ENCODE measurements at regions not wholly inside any gene's neighbourhood (a gene's known extent, or its start where the extent isn't known, plus 50 kb on each side); places are given as distances from the start of the nearest gene placed in this dataset.

DNA sequence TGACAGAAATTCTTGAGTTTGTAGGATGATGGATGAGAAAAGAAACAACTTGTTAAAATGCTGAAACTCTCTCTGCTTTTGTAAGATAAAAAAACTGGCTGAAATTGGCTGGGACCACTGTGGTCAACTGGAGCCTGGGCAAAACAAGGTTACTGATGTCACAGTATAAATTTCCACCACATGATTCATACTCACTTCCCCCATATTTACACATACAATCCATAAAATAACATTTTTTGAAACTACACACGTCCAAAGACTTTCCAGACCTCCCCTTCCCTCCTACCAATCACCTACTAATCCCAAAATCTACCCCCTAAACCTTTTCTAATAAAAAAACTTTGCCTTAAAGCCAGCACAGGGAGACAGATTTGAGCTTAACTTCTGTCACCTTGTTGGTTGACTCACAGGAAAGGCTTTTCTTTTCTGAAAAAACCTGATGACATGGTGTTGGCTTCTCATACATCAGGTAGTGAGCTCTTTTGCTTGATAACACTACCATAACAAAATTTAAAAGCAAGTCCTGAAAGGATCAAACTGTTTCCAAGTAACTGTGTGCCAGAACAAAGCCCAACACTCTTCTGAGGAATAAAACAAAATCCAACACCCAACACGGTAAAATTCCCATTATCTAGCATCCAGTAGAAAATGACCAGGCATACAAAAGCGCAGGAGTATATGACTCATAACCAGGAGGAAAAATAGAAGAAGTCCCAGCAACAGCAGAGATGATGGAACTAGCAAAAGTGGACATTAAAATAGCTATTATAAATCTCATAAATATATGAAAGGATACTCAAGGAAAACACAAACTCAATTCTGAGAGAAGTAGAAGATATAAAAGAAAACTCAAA, 87.3 kb upstream of the SNRK start:
- Histone ChIP-seq H3K27ac (no peak overlapping the region), H3K4me2 (no peak overlapping the region), H3K9me3 (replicated peaks in 1 of 11) (peaks cover 0 to 17% (median 11%) of the 10 kb centered on the region in 11 experiments; a peak in 14 of 22 replicates), H3K9ac (no peak overlapping the region), H3K27me3 (no peaks in the 10 kb centered on the region), H3K4me1 (0 out of 20 replicates have a peak, but pooled peaks cover 0 to 3% (median 0%) of the 10 kb centered on the region in 10 experiments), H3K4me3 (no peak overlapping the region), H3K36me3 (no peaks in the 10 kb centered on the region), H4K20me1 (no peaks in the 10 kb centered on the region)
- no peak for TF ChIP-seq Cebpa-rat (IDR thresholded peaks at IDR 0.05)

DNA sequence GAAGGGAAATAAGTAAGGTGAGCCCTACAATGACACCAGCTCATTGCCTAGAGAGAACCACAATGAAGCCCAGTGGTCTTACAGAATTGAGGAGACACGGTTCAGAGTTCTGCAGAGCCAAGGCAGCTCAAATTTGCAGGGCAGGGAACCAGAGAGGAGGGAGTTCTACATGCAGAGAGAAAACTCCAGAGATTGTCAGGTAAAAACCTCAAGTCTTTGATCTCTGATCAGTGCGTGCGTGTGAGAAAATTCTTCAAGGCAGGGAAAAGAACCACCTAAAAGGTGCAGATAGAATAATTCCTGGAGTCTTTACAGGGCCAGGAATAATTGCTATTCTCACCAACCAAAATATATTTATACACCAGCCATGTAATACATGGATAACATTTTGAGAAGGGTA, 88.0 kb upstream of the SNRK start:
- H3K4me1 ChIP-seq: peaks cover 0 to 3% (median 0%) of the 10 kb centered on the region in 10 experiments; a peak in 2 of 20 replicates
- no peak overlapping the region for H3K9ac ChIP-seq
- no peaks in the 10 kb centered on the region for H3K27me3 ChIP-seq
- H3K27ac ChIP-seq: no peak overlapping the region
- no peaks in the 10 kb centered on the region for H3K36me3 ChIP-seq
- H3K4me2 ChIP-seq: no peak overlapping the region
- H3K4me3 ChIP-seq: no peak overlapping the region
- TF ChIP-seq Cebpa-rat (IDR thresholded peaks at IDR 0.05): no peak
- H3K9me3 ChIP-seq (replicated peaks in 1 of 11): peaks cover 0 to 17% (median 11%) of the 10 kb centered on the region in 11 experiments; a peak in 14 of 22 replicates
- no peaks in the 10 kb centered on the region for H4K20me1 ChIP-seq

- Histone ChIP-seq H4K20me1 (no peaks in the 10 kb centered on the region), H3K27me3 (no peaks in the 10 kb centered on the region), H3K36me3 (no peaks in the 10 kb centered on the region), H3K27ac (no peak overlapping the region), H3K4me3 (no peak overlapping the region), H3K4me2 (no peak overlapping the region), H3K9ac (no peak overlapping the region), H3K9me3 (replicated peaks in 1 of 11) (peaks cover 0 to 17% (median 11%) of the 10 kb centered on the region in 11 experiments; a peak in 14 of 22 replicates), H3K4me1 (peaks cover 0 to 14% (median 0%) of the 10 kb centered on the region in 10 experiments; a peak in 6 of 20 replicates)
- no peak for TF ChIP-seq Cebpa-rat (IDR thresholded peaks at IDR 0.05)
Measured at GRCh38 chr3:43197181-43197580, 89.2 kb upstream of the SNRK start.

DNA sequence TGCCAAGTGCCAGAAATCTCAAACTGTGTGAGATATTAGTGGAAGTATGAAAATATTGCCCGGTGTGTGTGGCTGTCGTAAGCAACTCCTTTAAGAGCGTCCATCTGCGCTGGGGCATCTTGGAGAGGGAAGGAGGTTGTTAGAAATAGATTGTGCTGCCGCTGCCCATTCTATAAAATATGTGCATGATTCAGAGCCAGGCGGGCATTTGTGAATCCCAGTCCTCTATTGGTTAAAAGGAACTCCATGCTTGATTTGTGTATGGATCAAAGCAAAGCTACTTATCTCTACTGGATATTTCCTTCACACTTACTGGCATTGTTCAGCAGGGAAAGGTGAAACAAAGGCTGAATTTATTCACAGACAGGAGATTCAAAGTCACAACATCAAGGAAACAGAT, 89.6 kb upstream of the SNRK start:
- H3K27me3 ChIP-seq: no peaks in the 10 kb centered on the region
- no peak for TF ChIP-seq Cebpa-rat (IDR thresholded peaks at IDR 0.05)
- no peak overlapping the region for H3K4me2 ChIP-seq
- H3K4me1 ChIP-seq: peaks cover 0 to 19% (median 0%) of the 10 kb centered on the region in 10 experiments; a peak in 6 of 20 replicates
- H3K9ac ChIP-seq: no peak overlapping the region
- no peaks in the 10 kb centered on the region for H4K20me1 ChIP-seq
- no peak overlapping the region for H3K4me3 ChIP-seq
- H3K27ac ChIP-seq: no peak overlapping the region
- no peaks in the 10 kb centered on the region for H3K36me3 ChIP-seq
- H3K9me3 ChIP-seq (replicated peaks in 1 of 11): peaks cover 0 to 17% (median 11%) of the 10 kb centered on the region in 11 experiments; a peak in 14 of 22 replicates

DNA sequence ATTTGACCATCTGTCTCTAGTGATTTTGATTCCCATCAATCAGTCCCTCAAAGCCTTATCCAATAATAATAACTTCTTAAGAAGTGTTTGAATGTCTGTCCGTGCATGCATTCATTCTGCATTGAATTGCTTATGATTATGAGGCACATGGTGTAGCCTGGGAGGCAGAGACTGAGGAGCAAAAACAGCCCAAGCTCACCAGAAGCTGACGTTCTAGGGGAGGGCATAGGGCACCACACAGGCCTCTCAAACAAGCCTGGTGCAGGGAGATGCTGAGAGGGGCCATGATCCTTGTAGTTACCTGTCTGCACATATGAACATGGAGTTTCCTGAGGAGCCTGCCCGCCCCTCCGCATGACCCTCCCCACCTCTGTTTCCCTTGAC, 89.2 kb upstream of the POMGNT2 start:
- no peaks in the 10 kb centered on the region for H3K36me3 ChIP-seq
- H4K20me1 ChIP-seq: no peaks in the 10 kb centered on the region
- no peak overlapping the region for H3K27ac ChIP-seq
- TF ChIP-seq Cebpa-rat (IDR thresholded peaks at IDR 0.05): no peak
- H3K9me3 ChIP-seq (replicated peaks in 1 of 11): peaks cover 0 to 18% (median 8%) of the 10 kb centered on the region in 11 experiments; a peak in 14 of 22 replicates
- H3K4me2 ChIP-seq: no peak overlapping the region
- peaks cover 0 to 25% (median 0%) of the 10 kb centered on the region in 10 experiments; a peak in 6 of 20 replicates for H3K4me1 ChIP-seq
- H3K9ac ChIP-seq: no peak overlapping the region
- H3K27me3 ChIP-seq: no peaks in the 10 kb centered on the region
- no peak overlapping the region for H3K4me3 ChIP-seq

DNA sequence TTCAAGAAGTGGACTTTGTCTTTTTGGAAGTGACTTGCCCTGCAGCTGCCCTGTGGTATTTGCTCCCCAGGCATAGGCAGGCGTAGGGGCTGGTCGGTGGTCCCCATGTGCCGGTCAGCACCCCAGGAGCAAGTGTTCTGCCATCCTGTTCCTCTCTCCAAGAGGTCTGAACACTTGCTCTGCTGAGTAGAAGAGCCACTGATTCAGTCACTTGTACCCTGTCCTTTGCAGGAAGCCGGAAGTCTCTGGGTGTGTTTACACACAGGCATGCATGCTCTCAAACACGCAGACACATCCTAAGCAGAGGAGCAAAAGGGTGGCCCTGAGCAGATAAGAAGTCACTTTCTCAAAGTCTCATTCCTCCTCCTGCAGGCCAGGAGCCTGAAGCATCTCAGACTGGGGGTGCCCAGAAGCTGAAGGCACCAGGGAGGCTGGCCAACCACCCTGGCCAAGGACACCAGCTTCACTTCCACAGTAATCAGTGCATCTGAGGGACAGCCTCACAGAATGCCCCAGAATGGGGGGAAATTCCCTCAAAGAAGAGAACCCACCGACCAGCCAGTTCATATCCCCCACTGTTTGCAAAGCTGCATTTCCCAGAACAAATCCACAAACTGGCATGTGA, 88.7 kb upstream of the POMGNT2 start:
- Histone ChIP-seq H3K27me3 (no peaks in the 10 kb centered on the region), H4K20me1 (no peaks in the 10 kb centered on the region), H3K9me3 (replicated peaks in 1 of 11) (peaks cover 0 to 16% (median 8%) of the 10 kb centered on the region in 11 experiments; a peak in 12 of 22 replicates), H3K4me2 (no peak overlapping the region), H3K36me3 (no peaks in the 10 kb centered on the region), H3K4me1 (peaks cover 0 to 25% (median 0%) of the 10 kb centered on the region in 10 experiments; a peak in 6 of 20 replicates), H3K4me3 (no peak overlapping the region), H3K9ac (no peak overlapping the region), H3K27ac (no peak overlapping the region)
- no peak for TF ChIP-seq Cebpa-rat (IDR thresholded peaks at IDR 0.05)

- Histone ChIP-seq H3K36me3 (no peaks in the 10 kb centered on the region), H4K20me1 (no peaks in the 10 kb centered on the region), H3K27me3 (no peaks in the 10 kb centered on the region), H3K4me3 (no peak overlapping the region), H3K9ac (no peak overlapping the region), H3K9me3 (replicated peaks in 1 of 11) (peaks cover 0 to 15% (median 5%) of the 10 kb centered on the region in 11 experiments; a peak in 12 of 22 replicates), H3K4me1 (peaks cover 0 to 25% (median 0%) of the 10 kb centered on the region in 10 experiments; a peak in 6 of 20 replicates), H3K4me2 (no peak overlapping the region), H3K27ac (no peak overlapping the region)
- TF ChIP-seq Cebpa-rat (IDR thresholded peaks at IDR 0.05): no peak
Measured at GRCh38 chr3:43194069-43194468, 88.2 kb upstream of the POMGNT2 start.

DNA sequence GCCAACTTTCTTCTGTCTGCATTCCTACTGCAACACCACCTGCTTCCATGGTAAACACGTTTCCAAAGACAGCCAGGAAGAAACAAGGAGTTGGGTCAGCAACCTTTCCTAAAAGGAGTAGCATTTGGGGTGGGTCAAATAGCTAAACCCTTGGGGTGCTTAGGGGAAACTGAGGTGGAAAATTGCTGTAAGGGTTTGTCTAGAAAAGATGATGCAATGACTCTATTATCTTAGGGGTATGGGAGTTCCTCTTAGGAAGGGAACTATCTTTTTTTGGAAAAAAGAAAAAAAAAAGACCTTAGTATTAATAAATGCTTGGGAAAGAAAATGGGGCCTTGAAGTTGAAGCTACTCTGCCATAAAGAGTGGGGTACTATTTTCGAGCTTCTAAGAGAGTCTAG, 86.1 kb upstream of the POMGNT2 start:
- Histone ChIP-seq H3K4me1 (peaks cover 0 to 25% (median 0%) of the 10 kb centered on the region in 10 experiments; a peak in 6 of 20 replicates), H3K27me3 (no peaks in the 10 kb centered on the region), H4K20me1 (no peaks in the 10 kb centered on the region), H3K27ac (no peak overlapping the region), H3K36me3 (no peaks in the 10 kb centered on the region; a peak in 1 of 22 replicates), H3K9ac (no peak overlapping the region), H3K4me2 (peak overlapping the region in 3 of 11 experiments; percentile 32 to 58 (median 54); a peak in 6 of 22 replicates), H3K9me3 (replicated peaks in 1 of 11) (peaks cover 0 to 27% (median 6%) of the 10 kb centered on the region in 11 experiments; a peak in 11 of 22 replicates), H3K4me3 (no peak overlapping the region)
- no peak for TF ChIP-seq Cebpa-rat (IDR thresholded peaks at IDR 0.05)

GRCh38 chr3:43191116-43191515, 85.2 kb upstream of the POMGNT2 start:
- Histone ChIP-seq H3K27me3 (no peaks in the 10 kb centered on the region), H3K4me3 (no peak overlapping the region), H3K9me3 (replicated peaks in 1 of 11) (peaks cover 0 to 27% (median 6%) of the 10 kb centered on the region in 11 experiments; a peak in 11 of 22 replicates), H3K9ac (no peak overlapping the region), H3K36me3 (no peaks in the 10 kb centered on the region; a peak in 1 of 22 replicates), H3K4me1 (peaks cover 0 to 25% (median 0%) of the 10 kb centered on the region in 10 experiments; a peak in 6 of 20 replicates), H4K20me1 (no peaks in the 10 kb centered on the region), H3K27ac (no peak overlapping the region), H3K4me2 (0 out of 22 replicates have a peak overlapping the region, but pooled peaks of 2 of the 11 experiments have one; percentile 54 to 58)
- no peak for TF ChIP-seq Cebpa-rat (IDR thresholded peaks at IDR 0.05)
